ENCODE measurements at regions not wholly inside any gene's neighbourhood (a gene's known extent, or its start where the extent isn't known, plus 50 kb on each side); places are given as distances from the start of the nearest gene placed in this dataset.

DNA sequence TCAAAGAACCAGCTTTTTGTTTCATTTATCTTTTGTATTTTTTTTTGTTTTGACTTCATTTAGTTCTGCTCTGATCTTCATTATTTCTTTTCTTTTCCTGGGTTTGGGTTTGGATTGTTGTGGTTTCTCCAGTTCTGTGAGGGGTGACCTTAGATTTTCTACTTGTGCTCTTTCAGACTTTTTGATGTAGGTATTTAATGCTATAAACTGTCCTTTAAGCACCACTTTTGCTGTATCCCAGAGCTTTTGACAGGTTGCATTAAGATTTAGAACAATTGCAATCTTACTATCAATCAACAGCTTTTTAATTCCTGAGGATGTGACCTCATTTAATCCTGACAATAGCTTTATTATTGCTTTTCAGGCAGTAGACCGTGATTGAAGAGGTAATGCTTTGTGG is 94.3 kb downstream of the ZNF280B start:
- TF ChIP-seq, protein P1, sequence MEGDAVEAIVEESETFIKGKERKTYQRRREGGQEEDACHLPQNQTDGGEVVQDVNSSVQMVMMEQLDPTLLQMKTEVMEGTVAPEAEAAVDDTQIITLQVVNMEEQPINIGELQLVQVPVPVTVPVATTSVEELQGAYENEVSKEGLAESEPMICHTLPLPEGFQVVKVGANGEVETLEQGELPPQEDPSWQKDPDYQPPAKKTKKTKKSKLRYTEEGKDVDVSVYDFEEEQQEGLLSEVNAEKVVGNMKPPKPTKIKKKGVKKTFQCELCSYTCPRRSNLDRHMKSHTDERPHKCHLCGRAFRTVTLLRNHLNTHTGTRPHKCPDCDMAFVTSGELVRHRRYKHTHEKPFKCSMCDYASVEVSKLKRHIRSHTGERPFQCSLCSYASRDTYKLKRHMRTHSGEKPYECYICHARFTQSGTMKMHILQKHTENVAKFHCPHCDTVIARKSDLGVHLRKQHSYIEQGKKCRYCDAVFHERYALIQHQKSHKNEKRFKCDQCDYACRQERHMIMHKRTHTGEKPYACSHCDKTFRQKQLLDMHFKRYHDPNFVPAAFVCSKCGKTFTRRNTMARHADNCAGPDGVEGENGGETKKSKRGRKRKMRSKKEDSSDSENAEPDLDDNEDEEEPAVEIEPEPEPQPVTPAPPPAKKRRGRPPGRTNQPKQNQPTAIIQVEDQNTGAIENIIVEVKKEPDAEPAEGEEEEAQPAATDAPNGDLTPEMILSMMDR (IDR thresholded peaks at IDR 0.05) = no peak
- TF ChIP-seq POLR2A (IDR thresholded peaks at IDR 0.05) = no peak

All from body of pancreas (tissue), 4 donors.